Ovary (tissue), 7 donors: ENCODE measurements at regions not wholly inside any gene's neighbourhood (a gene's known extent, or its start where the extent isn't known, plus 50 kb on each side); places are given as distances from the start of the nearest gene placed in this dataset.

Experiments used
- DNase-seq, 5 donors: peaks; one replicate each; pipeline ENCODE4 v3.0.0-alpha.2; 2019 to 2020
- H3K27ac ChIP-seq, 2 donors: fragments of 200-600 bp; one replicate each; pipeline versions ENCODE4 v1.5.1 to v1.8.0; 2019 to 2022
- H3K27me3 ChIP-seq: fragments of 200-600 bp; one replicate; pipeline ENCODE4 v1.8.0; 2022
- H3K36me3 ChIP-seq: fragments of 200-600 bp; sonication (generic); one replicate; pipeline ENCODE4 v1.5.1; 2019
- H3K4me1 ChIP-seq: one replicate; pipeline ENCODE4 v1.8.1; 2013; ENCODE audit warnings: mild to moderate bottlenecking, moderate library complexity; ENCODE audit not compliant: insufficient read depth
- H3K4me3 ChIP-seq: fragments of 200-600 bp; sonication (generic); one replicate; pipeline ENCODE4 v1.5.1; 2017
- H3K9me3 ChIP-seq, 2 donors: fragments of 200-600 bp in 1 of 2; sonication (generic) in 1 of 2; one replicate each; pipeline versions ENCODE4 v1.5.1 to v1.8.1; 2013 to 2019; ENCODE audit warnings: mild to moderate bottlenecking in 1 of 2, moderate library complexity in 1 of 2
- CTCF ChIP-seq, 3 donors: fragments of 450-650 bp in 2 of 3; fragments of 200-600 bp in 1 of 3; IDR thresholded peaks; one replicate each; pipeline versions ENCODE4 v1.5.1 to v1.8.0; 2016 to 2022; ENCODE audit warnings: antibody characterized with exemption in 3 of 3, mild to moderate bottlenecking in 1 of 3
- EP300 ChIP-seq: sonication (generic); formaldehyde crosslinking; IDR thresholded peaks from one replicate; pipeline ENCODE4 v1.6.1; 2017; ENCODE audit warnings: antibody characterized with exemption
- POLR2A ChIP-seq: fragments of 450-650 bp; IDR thresholded peaks from one replicate; pipeline ENCODE4 v1.6.1; 2017; ENCODE audit warnings: antibody characterized with exemption, mild to moderate bottlenecking, moderate library complexity
- WGBS, 3 donors: extraction: QIAGEN DNeasy Blood & Tissue Kit in 1 of 3; methylation state at CpG; one replicate each; pipeline versions ENCODE4 v1.1.5 to v1.1.7; 2013 to 2017; 5-methylcytosine and 5-hydroxymethylcytosine counted together
- intact Hi-C, 4 donors: fragments of 100-400 bp; cut with DNase I; formaldehyde crosslinking; loops; one replicate each; pipeline versions ENCODE4 v1.11.0 to v1.15.1; 2022 to 2023
- donor health status: DM: no; HTN: no; CAD: no; lungs with moderate emphysema.
- donor health status: DM: no; HTN: no; CAD: no.
- donor health status: Bipolar disorder and iron deficiency.
- donor health status: DM: no; HTN: no; CAD: no.
- donor health status: DM: yes; HTN: yes; CAD: no.

- Histone ChIP-seq H3K36me3 (no peaks in the 10 kb centered on the region), H3K27me3 (no peaks in the 10 kb centered on the region), H3K27ac (no peak overlapping the region), H3K4me1 (no peaks in the 10 kb centered on the region), H3K4me3 (no peak overlapping the region), H3K9me3 (no peaks in the 10 kb centered on the region)
- no peak for DNase-seq
- intact Hi-C loops, result no loop called here
- TF ChIP-seq EP300, result no peak
- WGBS, 3 donors, result 12 to 25% (median 15%) methylated on average over 12 of the region's 12 CpGs
Observed at GRCh38 chr17:79252886-79253285, 178.3 kb downstream of the ENGASE start.

- no peaks in the 10 kb centered on the region for H3K27me3 ChIP-seq
- TF ChIP-seq POLR2A (no peak), EP300 (no peak), CTCF (IDR thresholded peaks at IDR 0.05) (no peak)
- DNase-seq, result no peak
Observed at GRCh38 chr17:79251824-79252223, 177.2 kb downstream of the ENGASE start.

GRCh38 chr17:79249929-79250521 is 175.4 kb downstream of the ENGASE start:
- Histone ChIP-seq H3K4me1 (no peaks in the 10 kb centered on the region), H3K36me3 (no peaks in the 10 kb centered on the region), H3K9me3 (no peaks in the 10 kb centered on the region), H3K4me3 (no peak overlapping the region), H3K27ac (no peak overlapping the region), H3K27me3 (no peaks in the 10 kb centered on the region)
- no peak for DNase-seq
- intact Hi-C loops, result no loop called here
- 70 to 83% (median 78%) methylated on average over 22 of the region's 22 CpGs for WGBS, 3 donors
- no peak for TF ChIP-seq EP300
- no peak for TF ChIP-seq CTCF (IDR thresholded peaks at IDR 0.05)
- TF ChIP-seq POLR2A, result no peak

More at GRCh38 chr17:79251824-79252223, 177.2 kb downstream of the ENGASE start:
- no peaks in the 10 kb centered on the region for H3K4me1 ChIP-seq
- no peaks in the 10 kb centered on the region for H3K9me3 ChIP-seq
- WGBS, 3 donors, result 60 to 73% (median 61%) methylated on average over 4 of the region's 4 CpGs
- H3K27ac ChIP-seq, result no peak overlapping the region
- no peak overlapping the region for H3K4me3 ChIP-seq
- no peaks in the 10 kb centered on the region for H3K36me3 ChIP-seq
- intact Hi-C loops, result no loop called here

- no peak for DNase-seq
- Histone ChIP-seq H3K9me3 (no peaks in the 10 kb centered on the region), H3K36me3 (no peaks in the 10 kb centered on the region), H3K4me3 (no peak overlapping the region), H3K4me1 (no peaks in the 10 kb centered on the region), H3K27ac (no peak overlapping the region), H3K27me3 (no peaks in the 10 kb centered on the region)
- intact Hi-C loops, result no loop called here
- TF ChIP-seq EP300, result no peak
- TF ChIP-seq CTCF (IDR thresholded peaks at IDR 0.05), result no peak
- no peak for TF ChIP-seq POLR2A
- 56 to 67% (median 59%) methylated on average over 27 of the region's 27 CpGs for WGBS, 3 donors
Observed at GRCh38 chr17:79248843-79249493, 174.3 kb downstream of the ENGASE start.
